Endothelial cell of umbilical vein (primary cell): ENCODE measurements at regions not wholly inside any gene's neighbourhood (a gene's known extent, or its start where the extent isn't known, plus 50 kb on each side); places are given as distances from the start of the nearest gene placed in this dataset.

Source experiments
- BruUV-seq: library from RNA; stranded (reverse); fragments of 400-500 nt; replicated peaks from 2 replicates; lab custom pipeline; 2021; lab: Mats Ljungman, UMichigan
- CTCF ChIA-PET: fragments of 300-600, 350-600 bp; sonication (Branson Sonifier 250); formaldehyde crosslinking; loops from one replicate; lab custom pipeline; 2021; ENCODE audit warnings: antibody characterized with exemption, inconsistent platforms; lab: Charles Lee
- POLR2A ChIA-PET: fragments of 300-600, 350-600 bp; sonication (Branson Sonifier 250); formaldehyde crosslinking; loops from one replicate; lab custom pipeline; 2021; ENCODE audit warnings: antibody characterized with exemption, inconsistent platforms; lab: Charles Lee
- DNase-seq: peaks from one replicate; pipeline ENCODE4 v3.0.0-alpha.2; 2011; ENCODE audit warnings: low read depth, low spot score
- FAIRE-seq: peaks from 2 replicates; lab custom pipeline; 2011; peaks lifted over from hg19 to GRCh38; lab: Jason Lieb, UNC
- H2AFZ ChIP-seq: 2 replicates; pipeline ENCODE4 v1.6.0; 2012; ENCODE audit warnings: low read depth, low read length, control low read depth, inconsistent platforms
- H3K27ac ChIP-seq: 2 replicates; pipeline ENCODE4 v1.5.1; 2011; ENCODE audit warnings: low read depth, mild to moderate bottlenecking, control low read depth, low read length, moderate library complexity; ENCODE audit not compliant: insufficient read depth
- H3K27me3 ChIP-seq, 2 experiments: 2 replicates each; pipeline versions ENCODE4 v1.6.0 to v1.6.1; 2011; ENCODE audit warnings: low read length in 2 of 2, mixed read lengths in 1 of 2; ENCODE audit not compliant: control insufficient read depth in 2 of 2, insufficient read depth in 2 of 2
- H3K36me3 ChIP-seq, 2 experiments: 2 replicates in 1 of 2; 3 replicates in 1 of 2; pipeline ENCODE4 v1.5.1; 2011; ENCODE audit warnings: low read length in 2 of 2, mild to moderate bottlenecking in 1 of 2, moderate library complexity in 1 of 2; ENCODE audit not compliant: control insufficient read depth in 2 of 2, insufficient read depth in 2 of 2; ENCODE audit errors: extremely low read depth in 1 of 2
- H3K4me1 ChIP-seq: 3 replicates; pipeline ENCODE4 v1.5.1; 2011; ENCODE audit warnings: mild to moderate bottlenecking, low read length; ENCODE audit not compliant: control insufficient read depth, insufficient read depth; ENCODE audit errors: extremely low read depth
- H3K4me2 ChIP-seq: 2 replicates; pipeline ENCODE4 v1.6.1; 2011; ENCODE audit warnings: low read length, control low read depth, mixed read lengths; ENCODE audit not compliant: insufficient read depth
- H3K4me3 ChIP-seq, 3 experiments: fragments of 200-600 bp in 1 of 3; sonication (generic), shearing (Covaris generic) in 1 of 3; replicated peaks in 1 of 3; 2 replicates each; pipeline ENCODE4 v1.5.1; 2011 to 2016; ENCODE audit warnings: control low read depth in 3 of 3, low read length in 3 of 3, mild to moderate bottlenecking in 2 of 3, inconsistent platforms in 1 of 3, low read depth in 1 of 3, moderate library complexity in 1 of 3; ENCODE audit not compliant: insufficient read depth in 1 of 3
- H3K79me2 ChIP-seq: 2 replicates; pipeline ENCODE4 v1.6.0; 2012; ENCODE audit warnings: low read length, inconsistent platforms; ENCODE audit not compliant: control insufficient read depth, insufficient read depth
- H3K9ac ChIP-seq: replicated peaks from 2 replicates; pipeline ENCODE3; 2011; ENCODE audit warnings: low read length, control low read depth; ENCODE audit not compliant: insufficient read depth; ENCODE audit errors: extremely low read depth
- H3K9me1 ChIP-seq: replicated peaks from 3 replicates; pipeline ENCODE4 v1.6.0; 2011; ENCODE audit warnings: mild to moderate bottlenecking, low read length; ENCODE audit not compliant: control insufficient read depth, insufficient read depth; ENCODE audit errors: extremely low read depth
- H3K9me3 ChIP-seq: replicated peaks from 2 replicates; pipeline ENCODE4 v1.5.1; 2012; ENCODE audit warnings: low read length, inconsistent platforms; ENCODE audit not compliant: control insufficient read depth, insufficient read depth
- H4K20me1 ChIP-seq: replicated peaks from 2 replicates; pipeline ENCODE3; 2011; ENCODE audit warnings: mild to moderate bottlenecking, low read length; ENCODE audit not compliant: control insufficient read depth, insufficient read depth; ENCODE audit errors: extremely low read depth
- CTCF ChIP-seq, 2 donors: IDR thresholded peaks; 1 replicate in 1 of 2; 2 replicates in 1 of 2; pipeline ENCODE4 v1.5.1; 2011; ENCODE audit warnings: low read length in 2 of 2, mild to moderate bottlenecking in 2 of 2, moderate library complexity in 2 of 2, control low read depth in 1 of 2, inconsistent platforms in 1 of 2, low read depth in 1 of 2; ENCODE audit not compliant: insufficient read depth in 1 of 2; ENCODE audit errors: extremely low read depth in 1 of 2
- EZH2 ChIP-seq: IDR thresholded peaks from 2 replicates; pipeline ENCODE4 v1.6.1; 2012; ENCODE audit warnings: borderline replicate concordance, low read depth, mild to moderate bottlenecking, moderate library complexity, low read length, inconsistent platforms; ENCODE audit not compliant: severe bottlenecking
- FOS ChIP-seq: IDR thresholded peaks from 2 replicates; pipeline ENCODE4 v1.6.1; 2011; ENCODE audit warnings: mild to moderate bottlenecking, low read length, moderate library complexity, borderline replicate concordance; ENCODE audit not compliant: insufficient read depth
- GATA2 ChIP-seq: IDR thresholded peaks from 2 replicates; pipeline ENCODE4 v1.7.0; 2011; ENCODE audit warnings: low read depth, mild to moderate bottlenecking, moderate library complexity, mixed read lengths, low read length; ENCODE audit not compliant: insufficient read length, insufficient read depth
- JUN ChIP-seq: IDR thresholded peaks from 2 replicates; pipeline ENCODE4 v1.6.1; 2011; ENCODE audit warnings: borderline replicate concordance, low read depth; ENCODE audit not compliant: insufficient read length, insufficient read depth
- MYC ChIP-seq: IDR thresholded peaks from one replicate; pipeline ENCODE4 v1.6.1; 2011; ENCODE audit warnings: mild to moderate bottlenecking, low read depth, low read length
- POLR2A ChIP-seq: IDR thresholded peaks from 2 replicates; pipeline ENCODE4 v1.6.1; 2012; ENCODE audit warnings: low read depth, mild to moderate bottlenecking, control low read depth, low read length
- POLR2AphosphoS5 ChIP-seq: IDR thresholded peaks from 2 replicates; pipeline ENCODE4 v1.6.1; 2012; ENCODE audit warnings: low read depth, mild to moderate bottlenecking, control low read depth, low read length, moderate library complexity; ENCODE audit not compliant: insufficient read depth
- dilution Hi-C: fragments of 300-500 bp; cut with MboI; formaldehyde crosslinking; loops from one replicate; pipeline ENCODE4 v1.15.0; 2019; ENCODE audit warnings: low sequenced_read_pairs; ENCODE audit not compliant: extremely low pct_ligation_motif_present
- intact Hi-C: fragments of 100-400 bp; cut with micrococcal nuclease; formaldehyde crosslinking; loops from one replicate; pipeline ENCODE4 v1.10.0; 2022
- TF ChIP-seq, protein P1 (sequence below): IDR thresholded peaks from 2 replicates; pipeline ENCODE4 v1.6.1; 2011; ENCODE audit not compliant: insufficient read depth, insufficient read length

- no peak for DNase-seq
- dilution Hi-C loops (no loop called here), intact Hi-C loops (no loop called here)
- Histone ChIP-seq H3K27ac (no peak overlapping the region), H3K9ac (no peak overlapping the region), H3K79me2 (no peaks in the 10 kb centered on the region), H3K9me3 (no peaks in the 10 kb centered on the region), H2AFZ (no peak overlapping the region), H3K4me2 (no peak overlapping the region), H3K36me3 (no peaks in the 10 kb centered on the region), H4K20me1 (no peaks in the 10 kb centered on the region), H3K4me1 (no peaks in the 10 kb centered on the region), H3K27me3 (no peaks in the 10 kb centered on the region), H3K4me3 (no peak overlapping the region), H3K9me1 (no peaks in the 10 kb centered on the region)
- no TSS peak for BruUV-seq
- FAIRE-seq: no peak
- POLR2A ChIA-PET: no interaction called here
- CTCF ChIA-PET: interaction anchor here (1.4 kb wide), 1 partner anchor 10 kb away, joined by 4 read pairs; no protein-coding TSS in a partner anchor
- no peak for TF ChIP-seq MYC
- TF ChIP-seq JUN: no peak
- TF ChIP-seq GATA2: no peak
- no peak for TF ChIP-seq FOS
- TF ChIP-seq EZH2: no peak
- TF ChIP-seq CTCF (IDR thresholded peaks at IDR 0.05; ENCODE audit: extremely low read depth in 1 of 2, insufficient read depth in 1 of 2, low read depth in 1 of 2, low read length in 2 of 2): no peak
- TF ChIP-seq POLR2AphosphoS5: no peak
- TF ChIP-seq POLR2A: no peak
- TF ChIP-seq, protein P1, sequence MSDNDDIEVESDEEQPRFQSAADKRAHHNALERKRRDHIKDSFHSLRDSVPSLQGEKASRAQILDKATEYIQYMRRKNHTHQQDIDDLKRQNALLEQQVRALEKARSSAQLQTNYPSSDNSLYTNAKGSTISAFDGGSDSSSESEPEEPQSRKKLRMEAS: no peak
Observed at GRCh38 chr18:70501358-70501757, 212.5 kb downstream of the SOCS6 start.
